HUES64 (cell line): ENCODE measurements at regions not wholly inside any gene's neighbourhood (a gene's known extent, or its start where the extent isn't known, plus 50 kb on each side); places are given as distances from the start of the nearest gene placed in this dataset.

Experiments
- H3K27ac ChIP-seq: 2 replicates; pipeline ENCODE4 v1.7.0; 2013; ENCODE audit warnings: low read depth, low read length, inconsistent platforms
- H3K27me3 ChIP-seq: 2 replicates; pipeline ENCODE4 v1.6.1; 2013; ENCODE audit warnings: mild to moderate bottlenecking, low read length; ENCODE audit not compliant: insufficient read depth
- H3K36me3 ChIP-seq: 2 replicates; pipeline ENCODE4 v1.6.1; 2013; ENCODE audit warnings: mild to moderate bottlenecking, low read length; ENCODE audit not compliant: insufficient read depth
- H3K4me1 ChIP-seq: 2 replicates; pipeline ENCODE4 v1.6.1; 2013; ENCODE audit warnings: mild to moderate bottlenecking, low read length, moderate library complexity; ENCODE audit not compliant: insufficient read depth
- H3K4me3 ChIP-seq: 2 replicates; pipeline ENCODE4 v1.5.1; 2013; ENCODE audit warnings: mild to moderate bottlenecking, low read length, moderate library complexity
- H3K9ac ChIP-seq: 2 replicates; pipeline ENCODE4 v1.6.1; 2013; ENCODE audit warnings: mild to moderate bottlenecking, low read depth, low read length
- H3K9me3 ChIP-seq: 2 replicates; pipeline ENCODE4 v1.6.1; 2013; ENCODE audit warnings: low read depth, low read length; ENCODE audit not compliant: insufficient read depth
- WGBS: fragments of 150-250, 120-280 bp; methylation state at CpG from one replicate; pipeline ENCODE4 v1.1.7; 2013; ENCODE audit warnings: missing lambda C conversion rate; 5-methylcytosine and 5-hydroxymethylcytosine counted together

- Histone ChIP-seq H3K27ac (no peak overlapping the region), H3K36me3 (no peaks in the 10 kb centered on the region), H3K9ac (no peak overlapping the region), H3K9me3 (peaks cover 9% of the 10 kb centered on the region), H3K4me3 (no peak overlapping the region), H3K27me3 (no peaks in the 10 kb centered on the region), H3K4me1 (no peaks in the 10 kb centered on the region)
- 91% methylated on average over 3 of the region's 4 CpGs for WGBS
These were observed 356.2 kb upstream of the SALL1 start for GRCh38 chr16:51507286-51507685.

- no peak overlapping the region for H3K4me3 ChIP-seq
- H3K36me3 ChIP-seq: no peaks in the 10 kb centered on the region
- no peak overlapping the region for H3K9ac ChIP-seq
- 0 out of 2 replicates have a peak, but pooled peaks cover 5% of the 10 kb centered on the region for H3K9me3 ChIP-seq
- H3K27me3 ChIP-seq: no peaks in the 10 kb centered on the region
- no peak overlapping the region for H3K27ac ChIP-seq
- WGBS: 79% methylated on average over 1 of the region's 1 CpG
- peaks cover 9% of the 10 kb centered on the region for H3K4me1 ChIP-seq
These were observed 349.2 kb upstream of the SALL1 start for GRCh38 chr16:51500306-51500705.

- H3K4me1 ChIP-seq: peaks cover 27% of the 10 kb centered on the region
- H3K4me3 ChIP-seq: no peak overlapping the region
- no peaks in the 10 kb centered on the region for H3K27me3 ChIP-seq
- H3K9me3 ChIP-seq: 0 out of 2 replicates have a peak, but pooled peaks cover 5% of the 10 kb centered on the region
- no peak overlapping the region for H3K9ac ChIP-seq
- no peak overlapping the region for H3K27ac ChIP-seq
- WGBS: 94% methylated on average over 2 of the region's 2 CpGs
- H3K36me3 ChIP-seq: no peaks in the 10 kb centered on the region
These were observed 346.6 kb upstream of the SALL1 start for GRCh38 chr16:51497541-51498211.

GRCh38 chr16:51490866-51491265 lies 339.8 kb upstream of the SALL1 start:
- peaks cover 32% of the 10 kb centered on the region for H3K9me3 ChIP-seq
- WGBS: 90% methylated on average over 6 of the region's 6 CpGs
- no peaks in the 10 kb centered on the region for H3K27me3 ChIP-seq
- H3K27ac ChIP-seq: no peak overlapping the region
- no peaks in the 10 kb centered on the region for H3K36me3 ChIP-seq
- H3K4me3 ChIP-seq: no peak overlapping the region
- no peak overlapping the region for H3K9ac ChIP-seq
- H3K4me1 ChIP-seq: peaks cover 26% of the 10 kb centered on the region

- H3K4me1 ChIP-seq: peaks cover 3% of the 10 kb centered on the region; the same call in 1 of the 2 replicates
- WGBS: 100% methylated on average over 1 of the region's 2 CpGs
- no peaks in the 10 kb centered on the region for H3K27me3 ChIP-seq
- H3K27ac ChIP-seq: no peak overlapping the region
- no peaks in the 10 kb centered on the region for H3K36me3 ChIP-seq
- H3K9ac ChIP-seq: no peak overlapping the region
- peaks cover 46% of the 10 kb centered on the region for H3K9me3 ChIP-seq
- no peak overlapping the region for H3K4me3 ChIP-seq
These were observed 336.8 kb upstream of the SALL1 start for GRCh38 chr16:51487880-51488279.

- H3K27me3 ChIP-seq: no peaks in the 10 kb centered on the region
- no peaks in the 10 kb centered on the region for H3K4me1 ChIP-seq
- H3K36me3 ChIP-seq: no peaks in the 10 kb centered on the region
- no peaks in the 10 kb centered on the region for H3K9me3 ChIP-seq
- no peak overlapping the region for H3K27ac ChIP-seq
- no peak overlapping the region for H3K4me3 ChIP-seq
- 95% methylated on average over 1 of the region's 1 CpG for WGBS
- H3K9ac ChIP-seq: no peak overlapping the region
These were observed 323.5 kb upstream of the SALL1 start for GRCh38 chr16:51474414-51475091.

- no peaks in the 10 kb centered on the region for H3K4me1 ChIP-seq
- H3K9me3 ChIP-seq: no peaks in the 10 kb centered on the region
- H3K27ac ChIP-seq: no peak overlapping the region
- no peak overlapping the region for H3K9ac ChIP-seq
- H3K4me3 ChIP-seq: no peak overlapping the region
- H3K36me3 ChIP-seq: no peaks in the 10 kb centered on the region
- H3K27me3 ChIP-seq: no peaks in the 10 kb centered on the region
- 95% methylated on average over 2 of the region's 3 CpGs for WGBS
These were observed 322.0 kb upstream of the SALL1 start for GRCh38 chr16:51473091-51473490.

- Histone ChIP-seq H3K27ac (no peak overlapping the region), H3K9me3 (no peaks in the 10 kb centered on the region), H3K9ac (no peak overlapping the region), H3K36me3 (no peaks in the 10 kb centered on the region), H3K4me3 (no peak overlapping the region), H3K4me1 (0 out of 2 replicates have a peak, but pooled peaks cover 2% of the 10 kb centered on the region), H3K27me3 (no peaks in the 10 kb centered on the region)
- WGBS: 60% methylated on average over 4 of the region's 4 CpGs
These were observed 319.4 kb upstream of the SALL1 start for GRCh38 chr16:51470492-51470891.

GRCh38 chr16:51464996-51465395 lies 313.9 kb upstream of the SALL1 start:
- H3K27me3 ChIP-seq: no peaks in the 10 kb centered on the region
- no peak overlapping the region for H3K9ac ChIP-seq
- 95% methylated on average over 5 of the region's 5 CpGs for WGBS
- H3K4me1 ChIP-seq: peaks cover 12% of the 10 kb centered on the region
- no peaks in the 10 kb centered on the region for H3K36me3 ChIP-seq
- H3K27ac ChIP-seq: no peak overlapping the region
- no peaks in the 10 kb centered on the region for H3K9me3 ChIP-seq
- no peak overlapping the region for H3K4me3 ChIP-seq

- H3K27me3 ChIP-seq: no peaks in the 10 kb centered on the region
- H3K27ac ChIP-seq: no peak overlapping the region
- H3K9ac ChIP-seq: no peak overlapping the region
- H3K4me3 ChIP-seq: no peak overlapping the region
- H3K36me3 ChIP-seq: no peaks in the 10 kb centered on the region
- H3K9me3 ChIP-seq: no peaks in the 10 kb centered on the region
- 89% methylated on average over 4 of the region's 4 CpGs for WGBS
- peaks cover 10% of the 10 kb centered on the region for H3K4me1 ChIP-seq
These were observed 310.2 kb upstream of the SALL1 start for GRCh38 chr16:51461255-51461654.

GRCh38 chr16:51458356-51459140 lies 307.5 kb upstream of the SALL1 start:
- Histone ChIP-seq H3K27me3 (no peaks in the 10 kb centered on the region), H3K9me3 (no peaks in the 10 kb centered on the region), H3K4me1 (peaks cover 6% of the 10 kb centered on the region), H3K27ac (no peak overlapping the region), H3K36me3 (no peaks in the 10 kb centered on the region), H3K4me3 (no peak overlapping the region), H3K9ac (no peak overlapping the region)
- WGBS: 95% methylated on average over 9 of the region's 11 CpGs
